Renal cortex interstitium (tissue), 11 donors: ENCODE measurements at regions not wholly inside any gene's neighbourhood (a gene's known extent, or its start where the extent isn't known, plus 50 kb on each side); places are given as distances from the start of the nearest gene placed in this dataset.
"Not testable (repeated sequence)": the region's sequence is repeated elsewhere in the genome, so short reads cannot be mapped to it uniquely, and the experiment has no call there.

ENCODE experiments used
- DNase-seq, 11 donors: peaks; one replicate each; pipeline ENCODE4 v3.0.0-alpha.2; 2013; ENCODE audit warnings: low read depth in 9 of 11, low spot score in 4 of 11; ENCODE audit errors: extremely low read depth in 1 of 11

DNA sequence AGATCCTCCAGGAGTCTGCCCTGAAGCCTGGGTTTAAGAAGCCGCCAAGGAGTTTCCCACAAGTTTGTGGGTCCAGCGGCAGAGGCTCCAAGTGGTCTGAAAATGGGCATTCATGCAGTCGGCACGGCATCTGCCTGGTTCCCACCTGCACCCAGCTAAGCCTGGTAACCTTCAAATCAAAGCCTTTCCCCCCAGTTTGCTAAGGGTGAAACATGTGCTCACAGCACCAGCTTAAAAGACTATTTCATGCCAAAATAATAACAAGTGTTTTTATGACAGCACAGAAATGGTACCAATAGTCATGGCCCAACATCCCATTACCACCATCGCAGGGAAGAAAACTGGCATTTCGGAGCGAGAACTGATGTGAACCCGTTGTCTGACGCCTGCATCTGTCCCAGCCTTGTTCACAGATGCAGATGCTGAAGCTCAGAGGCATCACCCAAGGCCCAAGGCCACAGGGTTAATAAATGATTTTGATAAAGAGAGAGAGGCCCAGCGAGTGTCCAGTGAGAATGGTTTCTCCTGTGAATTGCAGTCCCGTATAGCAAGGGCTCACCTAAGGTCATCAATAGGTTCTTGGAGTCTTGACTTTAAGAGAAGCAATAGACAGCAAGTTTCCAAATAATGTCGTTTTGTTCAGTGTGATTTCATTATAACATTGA lies 188.0 kb upstream of the TPM1 start:
- no peak for DNase-seq

DNA sequence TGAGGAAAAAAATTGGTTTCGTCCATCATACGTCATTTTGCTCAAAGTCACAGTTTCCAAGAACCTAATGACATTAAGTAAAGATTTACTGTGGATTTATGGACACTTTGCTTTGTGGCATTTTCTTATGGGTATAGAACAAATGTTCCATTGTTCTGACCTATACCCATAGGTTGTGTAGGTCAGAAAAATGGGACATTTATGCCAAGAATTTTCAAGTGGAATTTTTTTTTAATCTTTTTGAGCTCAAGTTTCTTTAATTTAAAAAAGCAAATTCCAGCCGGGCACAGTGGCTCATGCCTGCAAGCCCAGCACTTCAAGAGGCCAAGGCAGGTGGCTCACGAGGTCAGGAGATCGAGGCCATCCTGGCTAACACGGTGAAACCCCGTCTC lies 187.5 kb upstream of the TPM1 start:
- no peak for DNase-seq

DNA sequence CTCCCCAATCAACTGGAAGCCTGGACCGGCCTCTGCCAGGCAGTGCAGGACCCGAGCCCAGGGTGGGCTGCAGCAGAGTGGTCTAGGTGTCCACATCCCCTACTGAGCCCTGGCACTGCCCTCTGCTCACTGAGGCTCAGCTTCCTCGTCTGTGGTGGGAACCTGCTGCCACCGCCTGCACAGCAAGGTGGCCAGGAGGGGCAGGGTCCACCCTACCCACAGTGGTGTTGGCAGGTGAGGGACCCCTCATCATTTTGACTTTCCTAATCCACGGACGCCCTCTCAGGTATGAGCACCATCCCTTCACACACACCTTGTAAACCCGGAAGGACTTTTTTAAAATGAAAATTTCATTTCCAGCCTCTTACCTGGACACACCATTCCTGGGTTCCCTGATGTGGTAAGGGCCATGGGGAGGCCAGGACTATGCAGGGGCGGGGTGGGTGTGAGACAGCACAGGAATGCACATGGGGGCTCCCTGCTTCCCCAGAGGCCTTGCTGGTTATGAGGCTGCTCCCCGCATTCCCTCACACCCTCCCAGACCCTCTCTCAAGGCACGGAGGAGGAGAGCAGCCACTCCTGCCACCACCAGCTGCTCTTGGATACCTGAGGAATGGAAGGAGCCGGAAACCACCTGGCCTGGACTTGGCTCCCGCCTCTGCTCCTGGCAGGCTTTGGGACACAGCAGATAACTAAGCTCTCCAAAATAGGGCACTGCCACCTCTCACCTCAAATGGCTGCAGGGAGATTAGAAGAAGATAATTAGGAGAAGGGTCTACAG lies 185.9 kb upstream of the TPM1 start:
- no peak for DNase-seq

DNA sequence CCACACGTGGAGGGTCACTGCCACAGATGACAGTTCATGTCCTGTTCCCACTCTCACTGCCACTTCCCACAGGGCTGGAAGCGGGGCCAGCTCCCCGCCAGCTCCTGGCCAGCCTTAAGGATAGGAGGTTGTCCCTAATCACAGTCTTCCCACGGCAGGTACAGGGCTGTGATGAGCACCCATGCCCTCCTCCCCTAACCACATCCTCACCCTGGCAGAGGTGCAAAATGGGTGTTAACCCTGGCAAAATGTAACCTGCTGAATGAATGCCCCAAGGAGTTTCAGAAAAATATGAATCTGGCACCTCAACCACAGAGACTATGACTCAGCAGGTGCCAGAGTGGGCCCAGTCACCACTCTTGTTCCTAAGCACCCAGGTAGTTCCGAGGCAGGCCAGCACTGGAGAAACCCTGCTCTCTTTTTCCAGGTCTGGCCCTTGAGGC lies 185.1 kb upstream of the TPM1 start:
- DNase-seq: no peak

DNA sequence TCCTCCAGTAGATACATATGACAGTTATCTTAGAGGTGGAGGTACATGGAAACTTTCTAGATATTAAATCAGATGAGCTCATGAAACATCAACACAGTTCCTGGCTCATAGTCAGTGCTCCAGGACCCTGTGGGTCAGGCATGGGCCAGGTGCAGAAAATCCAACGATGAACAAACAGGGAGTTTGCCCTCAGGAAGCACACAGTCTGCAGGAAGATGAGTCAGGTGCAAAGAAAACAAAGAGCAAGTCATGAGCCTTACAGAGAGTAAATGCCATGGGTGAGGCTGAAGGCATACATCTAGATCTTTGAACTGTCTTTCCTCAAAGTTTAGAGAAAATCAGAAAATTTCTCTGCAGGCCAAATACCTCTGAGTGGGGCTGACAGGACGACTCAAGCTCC lies 184.2 kb upstream of the TPM1 start:
- DNase-seq: no peak

DNA sequence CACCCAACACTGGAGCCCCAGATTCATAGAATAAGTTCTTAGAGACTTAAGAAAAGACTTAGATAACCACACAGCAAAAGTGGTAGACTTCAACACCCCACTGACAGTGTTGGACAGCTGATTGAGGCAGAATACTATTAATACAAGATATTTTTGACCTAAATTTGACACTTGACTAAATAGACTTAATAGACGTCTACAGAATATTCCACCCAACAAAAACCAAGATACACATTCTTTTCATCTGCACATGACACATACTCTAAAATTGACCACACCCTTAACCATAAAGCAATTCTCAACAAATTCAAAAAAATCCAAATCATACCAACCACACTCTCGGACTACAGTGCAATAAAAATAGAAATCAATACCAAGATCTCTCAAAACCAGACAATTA lies 179.8 kb upstream of the TPM1 start:
- no peak for DNase-seq

DNA sequence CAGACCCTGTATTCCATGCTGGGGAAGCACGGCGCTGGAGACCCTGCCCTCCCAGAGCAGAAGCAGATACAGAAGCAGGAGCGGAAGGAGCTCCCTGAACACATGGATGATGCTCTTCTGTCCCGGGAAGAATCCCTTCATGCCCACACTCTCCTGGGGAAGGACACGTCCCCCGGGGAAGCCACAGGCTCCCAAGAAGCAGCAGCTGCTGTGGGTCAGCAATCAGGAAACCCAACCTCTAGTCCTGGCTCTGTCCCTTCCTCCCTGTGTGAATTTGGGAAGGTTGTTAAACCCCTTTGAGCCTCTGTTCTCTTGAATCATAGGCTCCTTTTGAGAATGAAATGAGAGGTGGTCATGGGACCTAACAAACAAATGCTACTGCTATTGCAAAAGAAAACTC lies 176.2 kb upstream of the TPM1 start:
- DNase-seq: no peak

DNA sequence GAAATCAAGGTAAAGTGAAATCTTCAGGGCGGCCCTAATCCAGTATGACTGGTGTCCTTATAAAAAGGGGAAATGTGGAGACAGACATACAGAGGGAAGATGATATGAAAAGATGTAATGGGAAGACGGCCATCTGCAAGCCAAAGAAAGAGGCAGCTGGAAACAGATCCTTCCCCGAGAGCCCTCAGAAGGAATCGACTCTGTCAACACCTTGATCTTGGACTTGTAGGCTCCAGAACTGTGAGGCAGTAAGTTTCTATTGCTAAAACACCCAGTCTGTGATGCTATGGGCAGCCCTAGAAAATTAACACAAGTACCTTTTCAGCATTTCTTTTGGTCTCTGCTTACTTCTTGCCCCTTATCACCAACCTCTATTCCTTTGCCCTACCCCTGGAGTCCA lies 174.7 kb upstream of the TPM1 start:
- no peak for DNase-seq

DNA sequence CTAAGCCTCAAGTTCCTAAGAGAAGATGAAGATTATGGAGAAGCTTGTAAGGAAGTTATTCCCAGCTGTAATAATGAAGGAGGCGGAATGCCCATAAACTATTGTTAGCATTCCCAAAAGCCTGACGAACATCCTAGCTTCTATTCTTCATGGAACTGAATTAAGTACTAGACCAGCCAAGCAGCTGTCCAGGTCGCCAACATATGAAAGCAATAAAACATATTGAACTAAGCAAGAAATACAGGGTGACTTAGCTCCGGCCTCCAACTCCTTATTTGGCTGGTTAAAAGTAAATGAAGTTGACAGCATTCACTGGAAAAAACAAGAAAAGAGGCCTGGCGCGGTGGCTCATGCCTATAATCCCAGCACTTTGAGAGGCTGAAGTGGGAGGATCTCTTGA lies 174.0 kb upstream of the TPM1 start:
- DNase-seq: no peak

DNA sequence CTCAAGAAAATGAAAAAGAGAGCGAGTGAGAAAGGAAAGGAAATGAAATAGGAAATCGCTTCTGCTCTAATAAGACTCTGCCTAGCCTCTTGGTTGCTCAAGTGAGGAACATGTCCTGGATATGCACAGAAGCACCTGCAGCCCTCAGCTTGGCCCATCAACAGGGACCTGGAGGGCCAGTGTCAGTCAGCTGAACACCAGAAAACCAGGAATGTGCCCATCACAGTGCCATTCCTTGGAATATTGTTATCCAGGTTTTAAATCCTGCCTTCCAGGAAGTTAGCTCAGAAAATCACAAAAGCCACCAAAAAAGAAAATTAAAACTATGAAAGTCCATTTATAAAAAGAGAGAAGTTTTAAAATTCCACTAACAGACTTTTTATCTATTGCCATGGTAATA lies 173.4 kb upstream of the TPM1 start:
- no peak for DNase-seq

DNA sequence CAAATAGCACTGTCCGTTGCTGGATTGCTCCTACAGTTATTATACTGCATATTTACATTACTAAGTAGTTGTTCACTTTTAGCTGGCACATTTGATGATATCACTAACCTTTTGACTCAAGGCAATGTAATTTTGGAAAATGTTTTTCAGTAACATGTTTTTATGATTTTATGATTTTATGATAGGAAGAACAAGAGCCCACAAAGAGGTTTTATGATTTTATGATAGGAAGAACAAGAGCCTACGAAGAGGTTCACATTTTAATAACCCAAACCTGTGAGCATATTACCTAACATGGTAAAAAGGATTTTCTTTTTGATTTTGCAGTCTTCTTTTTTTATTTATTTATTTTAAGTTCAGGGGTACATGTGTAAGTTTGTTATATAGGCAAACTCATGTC lies 172.3 kb upstream of the TPM1 start:
- no peak for DNase-seq

DNA sequence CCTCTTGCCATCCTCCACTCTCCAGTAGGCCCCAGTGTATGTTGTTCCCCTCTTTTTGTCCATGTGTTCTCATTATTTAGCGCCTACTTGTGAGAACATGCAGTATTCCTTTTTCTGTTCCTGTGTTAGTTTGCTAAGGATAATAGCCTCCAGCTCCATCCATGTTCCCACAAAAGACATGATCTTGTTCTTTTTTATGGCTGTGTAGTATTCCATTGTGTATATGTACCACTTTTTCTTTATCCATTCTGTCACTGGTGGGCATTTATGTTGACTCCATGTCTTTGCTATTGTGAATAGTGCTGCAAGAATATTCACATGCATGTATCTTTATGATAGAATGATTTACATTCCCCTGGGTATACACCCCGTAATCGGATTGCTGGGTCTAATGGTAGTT lies 171.8 kb upstream of the TPM1 start:
- not testable (repeated sequence) for DNase-seq

DNA sequence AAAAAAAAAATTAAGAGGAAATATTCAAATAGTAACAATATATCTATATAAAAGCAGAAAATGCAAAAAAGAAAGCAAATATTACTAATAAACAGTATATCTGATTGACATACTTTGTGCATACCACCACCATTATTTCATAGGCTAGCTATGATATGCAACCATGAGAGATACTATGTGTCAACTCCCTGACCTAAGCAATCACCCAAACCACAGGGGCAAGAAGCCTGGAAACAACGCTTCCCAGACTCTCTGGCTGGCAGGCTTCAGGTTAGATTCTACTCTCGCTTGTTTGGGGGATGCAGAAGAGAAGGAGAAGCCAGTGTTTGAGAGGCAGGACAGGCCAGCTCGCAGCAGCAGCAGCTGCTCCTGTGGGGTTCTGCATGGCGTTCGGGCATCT lies 169.3 kb upstream of the TPM1 start:
- no peak for DNase-seq

DNA sequence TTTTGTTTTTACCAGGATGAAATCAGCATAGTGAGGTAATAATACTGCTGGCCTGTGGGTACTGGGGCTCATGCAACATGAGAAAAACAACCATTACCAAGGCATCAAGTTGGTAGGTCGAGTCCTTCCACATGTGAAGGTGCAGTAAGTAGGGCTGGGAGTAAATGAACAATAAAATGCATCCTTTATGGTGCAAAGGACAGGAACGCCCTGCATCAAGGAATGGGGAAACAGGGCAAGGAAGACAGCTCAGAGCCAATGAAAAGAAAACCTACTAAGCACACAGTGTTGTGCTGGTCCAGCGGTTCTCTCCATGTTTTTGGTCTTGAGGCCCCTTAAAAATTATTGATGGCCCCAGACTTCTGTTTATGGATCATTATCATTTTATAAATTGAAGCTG lies 168.5 kb upstream of the TPM1 start:
- no peak for DNase-seq

DNA sequence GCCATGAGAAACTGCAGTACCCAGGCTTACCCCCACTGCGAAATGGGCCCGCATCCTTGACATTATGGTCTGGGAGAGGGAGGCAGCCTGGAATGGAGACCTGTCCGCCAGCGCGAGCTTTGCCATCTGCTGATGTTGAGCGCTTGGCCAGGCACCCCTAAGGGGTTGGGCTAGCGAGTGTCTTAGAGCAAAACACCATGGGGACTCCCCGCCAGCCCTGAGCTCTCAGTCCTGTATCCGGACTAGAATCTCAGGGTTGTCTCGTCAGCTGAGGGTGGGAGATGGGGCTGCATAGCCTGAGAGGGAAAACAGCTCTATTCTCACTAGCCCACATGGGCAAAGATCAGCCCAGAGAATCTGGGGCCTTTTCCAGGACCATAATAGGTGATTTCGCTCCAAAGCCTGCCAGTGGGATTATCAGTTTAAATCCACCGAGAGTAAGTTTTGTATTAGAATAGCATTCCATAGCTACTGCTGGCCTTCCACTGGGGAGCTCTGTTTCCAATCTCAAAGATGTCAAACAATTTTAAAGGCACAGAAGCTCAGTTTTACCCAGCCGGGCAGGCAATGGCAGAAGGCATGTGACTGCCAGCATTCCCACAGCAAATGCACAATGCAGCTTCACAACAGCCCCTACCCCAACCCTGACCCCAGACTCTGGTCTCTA lies 167.5 kb upstream of the TPM1 start:
- no peak for DNase-seq

DNA sequence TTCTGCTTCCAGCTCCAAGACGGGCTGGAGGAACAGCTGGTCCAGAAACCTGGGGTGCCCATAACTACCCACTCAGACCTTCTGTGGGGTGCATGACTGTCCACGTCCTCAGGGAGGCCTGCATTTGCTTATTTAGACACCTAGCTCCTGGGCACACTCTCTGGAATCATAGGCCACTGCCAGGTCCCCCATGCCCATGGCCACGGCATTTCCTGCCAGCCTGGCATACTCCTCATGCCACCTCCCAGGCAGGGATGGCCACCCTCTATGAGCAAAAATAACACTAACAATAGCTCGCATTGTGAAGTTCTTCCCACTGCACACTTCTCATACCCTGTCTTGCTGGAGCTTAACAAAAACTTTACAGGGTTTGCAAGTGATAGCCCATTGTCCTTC lies 166.9 kb upstream of the TPM1 start:
- DNase-seq: no peak

DNA sequence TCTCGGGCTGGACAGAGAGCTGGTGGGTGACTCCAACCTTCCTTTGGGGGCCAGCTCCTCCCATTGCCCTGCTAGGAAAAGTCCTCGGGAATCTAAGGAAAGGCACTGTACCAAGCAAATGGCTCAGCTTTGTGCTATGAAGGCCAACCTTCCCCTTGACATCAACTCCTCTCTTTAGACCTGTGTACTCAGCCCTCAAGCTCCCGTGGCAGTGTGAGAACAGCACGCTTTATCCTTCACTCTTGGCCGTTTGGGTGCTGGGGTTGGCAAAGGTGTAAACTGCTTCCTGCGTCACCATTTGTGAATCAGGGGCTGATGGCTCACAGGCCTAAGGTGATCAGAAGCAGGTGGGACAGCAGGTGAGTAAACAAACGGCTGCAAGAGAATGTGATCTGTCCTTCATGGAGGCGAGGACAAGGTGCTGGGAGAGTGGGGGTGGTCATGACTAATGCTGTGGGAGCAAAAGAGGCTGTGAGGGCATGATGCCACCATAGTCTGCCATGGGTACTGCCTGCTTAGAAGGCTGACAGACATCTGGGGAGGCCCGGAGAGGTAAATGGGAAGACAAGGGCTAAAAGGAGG lies 165.2 kb upstream of the TPM1 start:
- no peak for DNase-seq

DNA sequence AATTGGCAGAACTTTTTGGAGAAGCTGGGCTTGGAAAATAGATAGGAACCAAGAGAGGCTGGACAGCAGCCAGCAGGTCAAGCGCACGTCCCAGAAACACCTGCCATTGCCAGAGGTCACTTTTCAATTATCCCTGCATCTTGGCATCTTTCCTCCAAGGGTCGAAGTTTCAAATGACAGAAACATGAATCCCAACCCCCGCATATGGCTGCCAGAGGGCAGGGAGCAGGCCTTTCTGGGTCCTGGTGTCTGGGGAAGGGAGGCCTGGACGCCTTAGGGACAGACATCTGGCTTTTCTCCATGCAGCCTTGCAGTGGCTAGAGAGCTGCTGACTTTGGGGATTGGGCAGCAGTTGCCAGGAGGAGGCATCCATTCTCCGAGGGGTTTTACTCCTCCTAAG lies 164.5 kb upstream of the TPM1 start:
- no peak for DNase-seq

DNA sequence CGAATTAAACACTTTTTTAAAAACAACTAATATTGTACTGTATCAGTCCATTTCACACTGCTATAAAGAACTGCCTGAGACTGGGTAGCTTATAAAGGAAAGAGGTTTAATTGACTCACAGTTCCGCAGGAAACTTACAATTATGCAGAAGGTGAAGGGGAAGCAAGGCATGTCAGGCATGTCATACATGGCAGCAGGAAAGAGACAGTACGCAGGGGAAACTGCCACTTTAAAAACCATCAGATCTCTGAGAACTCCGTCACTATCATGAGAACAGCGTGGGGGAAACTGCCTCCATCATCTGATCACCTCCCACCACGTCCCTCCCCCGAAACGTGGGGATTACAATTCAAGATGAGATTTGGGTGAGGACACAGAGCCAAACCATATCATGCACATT lies 162.8 kb upstream of the TPM1 start:
- DNase-seq: no peak

DNA sequence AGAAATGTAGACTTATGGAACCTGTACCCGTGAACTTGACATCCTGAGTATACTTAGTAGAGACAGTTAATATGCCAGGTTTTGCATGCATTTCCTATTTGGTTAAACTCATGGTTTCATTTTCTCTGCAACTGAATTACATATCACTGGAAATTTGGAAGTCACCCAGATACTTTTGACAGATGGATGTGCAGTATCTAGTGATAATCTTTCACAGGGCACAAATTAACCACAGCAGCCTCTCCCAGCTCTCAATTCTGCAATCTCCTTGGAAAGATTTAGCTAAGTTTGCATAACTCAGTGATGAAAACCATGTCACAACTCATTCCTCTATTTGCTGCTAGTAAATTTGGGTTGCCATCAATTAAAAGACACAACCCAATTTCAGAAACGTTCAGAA lies 162.3 kb upstream of the TPM1 start:
- no peak for DNase-seq
